NCI-H1092 treated with DMSO at 0.1 percent for 48 hours (cell line): ENCODE measurements at regions not wholly inside any gene's neighbourhood (a gene's known extent, or its start where the extent isn't known, plus 50 kb on each side); places are given as distances from the start of the nearest gene placed in this dataset.

Experiments used
- DNase-seq: peaks from one replicate; lab custom pipeline; 2025; lab: John Stamatoyannopoulos, UW

DNA sequence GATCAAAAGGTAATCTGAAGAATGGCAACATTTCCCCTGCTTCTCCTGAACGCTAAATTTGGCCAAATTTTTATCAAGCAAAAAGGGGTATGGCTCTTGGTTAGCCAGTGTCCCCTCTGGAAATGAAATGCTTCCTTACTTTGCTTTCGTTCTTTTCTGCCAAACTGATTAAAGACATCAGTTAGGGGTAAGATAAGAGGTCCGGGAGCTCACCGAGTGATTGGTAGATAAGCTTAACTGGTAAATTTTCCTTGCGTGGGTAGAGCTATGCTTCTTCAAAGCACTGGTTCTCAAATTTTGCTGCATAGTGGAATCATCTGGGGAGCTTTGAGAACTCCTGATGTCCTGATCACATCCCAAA is 62.7 kb upstream of the MAPRE2 start:
- no peak for DNase-seq

- DNase-seq: peak; percentile 69
Measured at GRCh38 chr18:34978953-34979608, 62.1 kb upstream of the MAPRE2 start.

- no peak for DNase-seq
Measured at GRCh38 chr18:34981487-34981886, 59.7 kb upstream of the MAPRE2 start.

DNA sequence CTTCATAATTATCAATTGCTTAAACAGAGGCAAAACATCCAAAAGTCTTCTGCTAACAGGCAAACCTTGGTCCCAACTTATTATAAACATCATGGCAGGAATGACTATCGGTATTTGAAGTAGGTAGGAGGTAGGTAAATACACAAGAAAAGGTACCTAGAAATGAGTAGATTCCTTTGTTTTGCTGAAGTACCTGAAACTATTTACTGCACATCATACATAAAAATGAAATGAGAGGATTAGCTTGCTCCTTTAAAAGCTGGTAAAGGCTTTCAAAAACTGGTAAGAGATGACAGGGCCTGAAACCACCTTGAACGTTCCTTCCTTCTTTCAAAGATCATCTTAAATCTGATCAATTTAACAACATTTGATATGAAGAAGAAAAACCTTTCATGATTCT is 55.2 kb upstream of the MAPRE2 start:
- no peak for DNase-seq

DNA sequence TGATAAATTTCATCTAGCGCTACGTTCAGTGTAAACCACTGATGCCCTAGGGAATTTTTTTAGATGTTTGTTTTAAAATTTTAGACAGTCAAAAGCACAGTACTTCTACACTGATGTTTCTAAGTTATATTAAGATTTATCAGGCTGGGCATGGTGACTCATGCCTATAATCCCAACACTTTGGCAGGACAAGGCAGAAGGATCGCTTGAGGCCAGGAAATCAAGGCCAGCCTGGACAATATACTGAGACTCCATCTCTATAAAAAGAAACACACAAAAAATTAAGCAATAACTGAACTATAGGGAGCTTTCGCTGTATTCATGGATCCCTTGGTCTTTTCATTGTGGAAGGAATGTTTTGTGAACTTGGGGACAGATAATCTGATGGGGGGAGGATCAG is 50.6 kb upstream of the MAPRE2 start:
- no peak for DNase-seq

- no peak for DNase-seq
Measured at GRCh38 chr18:34991152-34991551, 50.1 kb upstream of the MAPRE2 start.
